GM12875 (cell line): ENCODE measurements at regions not wholly inside any gene's neighbourhood (a gene's known extent, or its start where the extent isn't known, plus 50 kb on each side); places are given as distances from the start of the nearest gene placed in this dataset.

ENCODE experiments used
- H3K4me3 ChIP-seq: one replicate; pipeline ENCODE4 v1.5.1; 2011; ENCODE audit warnings: low read depth, low read length, control low read depth
- TF ChIP-seq, protein P1 (sequence below): IDR thresholded peaks from 2 replicates; pipeline ENCODE4 v1.5.1; 2011; ENCODE audit warnings: low read depth, mild to moderate bottlenecking, control low read depth, inconsistent platforms, low read length, moderate library complexity, borderline replicate concordance; ENCODE audit not compliant: insufficient read depth

DNA sequence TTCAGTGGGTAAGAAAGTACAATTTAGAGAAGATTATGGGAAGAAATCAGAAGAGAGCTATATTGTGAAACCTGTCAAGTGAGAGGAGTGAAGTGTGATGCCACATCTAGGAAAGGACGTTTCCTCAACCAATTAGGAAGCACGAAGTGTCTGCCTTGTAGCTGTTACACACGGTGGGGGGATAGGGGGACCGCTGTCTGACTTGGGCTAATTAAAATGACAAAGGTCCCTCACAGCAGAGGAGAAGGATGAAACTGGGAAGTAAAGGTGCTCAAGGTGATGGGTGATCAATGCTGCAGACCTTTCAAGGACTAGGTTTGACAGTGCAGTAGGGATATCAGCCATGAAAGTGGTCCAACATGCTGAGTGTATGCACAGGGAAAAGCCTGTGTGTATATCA is 181.1 kb upstream of the PRSS16 start:
- TF ChIP-seq, protein P1, sequence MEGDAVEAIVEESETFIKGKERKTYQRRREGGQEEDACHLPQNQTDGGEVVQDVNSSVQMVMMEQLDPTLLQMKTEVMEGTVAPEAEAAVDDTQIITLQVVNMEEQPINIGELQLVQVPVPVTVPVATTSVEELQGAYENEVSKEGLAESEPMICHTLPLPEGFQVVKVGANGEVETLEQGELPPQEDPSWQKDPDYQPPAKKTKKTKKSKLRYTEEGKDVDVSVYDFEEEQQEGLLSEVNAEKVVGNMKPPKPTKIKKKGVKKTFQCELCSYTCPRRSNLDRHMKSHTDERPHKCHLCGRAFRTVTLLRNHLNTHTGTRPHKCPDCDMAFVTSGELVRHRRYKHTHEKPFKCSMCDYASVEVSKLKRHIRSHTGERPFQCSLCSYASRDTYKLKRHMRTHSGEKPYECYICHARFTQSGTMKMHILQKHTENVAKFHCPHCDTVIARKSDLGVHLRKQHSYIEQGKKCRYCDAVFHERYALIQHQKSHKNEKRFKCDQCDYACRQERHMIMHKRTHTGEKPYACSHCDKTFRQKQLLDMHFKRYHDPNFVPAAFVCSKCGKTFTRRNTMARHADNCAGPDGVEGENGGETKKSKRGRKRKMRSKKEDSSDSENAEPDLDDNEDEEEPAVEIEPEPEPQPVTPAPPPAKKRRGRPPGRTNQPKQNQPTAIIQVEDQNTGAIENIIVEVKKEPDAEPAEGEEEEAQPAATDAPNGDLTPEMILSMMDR = no peak
- H3K4me3 ChIP-seq = no peak overlapping the region

DNA sequence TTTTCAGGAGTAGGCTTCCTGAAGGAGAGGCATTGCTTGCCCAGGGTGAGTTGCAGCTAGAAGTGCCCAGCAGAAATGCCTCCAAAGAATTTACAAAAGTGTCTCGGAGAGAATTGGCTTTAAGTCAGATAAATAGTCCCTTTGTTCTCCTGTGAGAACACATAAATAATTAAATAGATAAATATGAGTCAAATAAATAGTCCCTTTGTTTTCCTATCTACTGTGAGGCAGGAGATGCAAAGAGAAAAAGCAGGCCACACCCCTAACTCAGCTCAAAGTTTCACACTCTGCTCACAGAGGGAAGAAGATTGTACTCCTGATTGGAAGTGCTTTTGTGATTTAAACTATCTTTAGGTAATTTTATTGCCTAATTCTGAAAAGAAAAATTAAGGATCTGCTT is 180.7 kb upstream of the PRSS16 start:
- no peak overlapping the region for H3K4me3 ChIP-seq
- TF ChIP-seq, protein P1 = no peak

DNA sequence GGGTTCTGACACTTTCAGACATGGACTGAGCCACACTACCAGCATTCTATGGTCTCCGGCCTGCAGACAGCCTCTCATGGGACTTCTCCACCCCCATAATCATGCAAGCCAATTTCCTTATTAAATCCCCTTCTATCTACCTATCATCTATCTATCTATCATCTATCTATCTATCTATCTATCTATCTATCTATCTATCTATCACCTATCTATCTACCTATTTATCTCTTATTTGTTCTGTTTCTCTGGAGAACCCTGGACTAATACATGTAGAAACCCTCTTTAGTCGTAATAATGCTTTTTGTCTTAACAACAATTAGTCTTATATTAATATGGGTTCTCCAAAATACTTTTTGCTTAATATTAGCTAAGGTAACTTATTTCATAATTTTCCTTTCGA is 174.1 kb upstream of the PRSS16 start:
- TF ChIP-seq, protein P1 = no peak
- H3K4me3 ChIP-seq = no peak overlapping the region

DNA sequence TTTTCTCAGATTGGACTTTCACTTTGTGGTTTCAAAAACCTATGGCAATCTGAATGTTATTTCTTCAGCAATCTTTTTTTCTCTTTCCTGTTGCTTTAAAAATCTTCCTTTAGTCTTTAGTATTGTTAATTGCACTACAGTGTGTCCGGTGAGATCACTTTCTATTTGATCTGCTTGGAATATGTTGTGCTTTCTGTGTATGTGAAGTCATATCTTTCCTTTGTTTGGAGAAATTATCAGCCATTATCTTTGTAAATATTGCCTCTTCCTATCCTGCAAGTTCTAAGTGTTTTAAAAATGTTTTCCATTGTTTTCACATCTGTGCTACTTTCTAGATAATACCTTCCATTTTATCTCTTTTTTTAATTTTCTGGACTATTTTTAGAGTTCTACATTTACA is 171.4 kb upstream of the PRSS16 start:
- TF ChIP-seq, protein P1 = no peak
- H3K4me3 ChIP-seq = no peak overlapping the region

DNA sequence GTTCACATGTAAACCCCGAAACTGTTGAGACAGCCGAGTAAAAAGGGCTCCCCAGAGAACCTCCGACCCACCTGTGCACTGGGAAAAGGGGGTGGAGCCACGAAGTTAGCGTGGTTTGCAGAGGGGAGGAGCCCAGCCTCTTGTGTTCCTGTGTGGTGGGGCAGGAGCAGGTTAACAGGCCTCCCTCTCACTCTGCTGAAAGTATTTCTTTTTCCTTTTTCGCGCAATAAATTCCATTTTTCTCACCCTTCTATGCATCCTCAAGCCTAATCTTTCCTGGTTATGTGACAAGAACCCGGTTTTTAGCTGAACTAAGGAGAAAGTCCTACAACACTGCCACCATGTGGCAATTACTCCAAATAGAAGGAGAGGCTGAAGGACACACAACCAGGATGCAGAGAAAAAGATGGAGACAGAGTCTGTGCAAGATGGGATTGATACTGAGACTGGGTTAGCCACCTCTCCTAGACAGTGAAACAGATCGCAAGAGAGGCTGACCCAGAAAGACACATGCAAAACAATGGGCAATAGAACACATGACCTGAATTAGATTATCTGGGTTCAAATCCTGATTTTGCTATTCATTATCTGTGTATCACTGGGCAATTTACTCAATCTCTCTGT is 168.7 kb upstream of the PRSS16 start:
- TF ChIP-seq, protein P1 = peak; percentile 39; the same call in 1 of the 2 replicates
- H3K4me3 ChIP-seq = peak overlapping the region; percentile 8

DNA sequence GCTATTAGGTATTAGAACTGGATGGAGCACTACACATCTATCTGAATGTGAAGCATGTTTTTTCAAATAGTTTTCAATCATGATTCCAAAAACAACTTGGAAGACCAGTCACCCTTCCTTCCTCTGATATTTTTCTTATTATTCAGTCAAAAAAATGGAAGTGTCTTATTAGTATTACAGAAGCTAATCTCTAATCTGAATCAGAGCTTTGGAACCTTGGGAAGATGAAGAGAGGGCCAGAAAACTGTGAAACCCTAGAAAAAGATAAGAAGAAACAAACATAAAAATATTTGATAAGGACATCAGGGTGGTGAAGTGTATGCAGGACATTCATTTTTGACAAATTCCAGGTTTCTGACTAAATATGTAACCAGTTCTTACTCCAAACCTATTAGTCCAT is 166.3 kb upstream of the PRSS16 start:
- TF ChIP-seq, protein P1 = no peak
- no peak overlapping the region for H3K4me3 ChIP-seq

DNA sequence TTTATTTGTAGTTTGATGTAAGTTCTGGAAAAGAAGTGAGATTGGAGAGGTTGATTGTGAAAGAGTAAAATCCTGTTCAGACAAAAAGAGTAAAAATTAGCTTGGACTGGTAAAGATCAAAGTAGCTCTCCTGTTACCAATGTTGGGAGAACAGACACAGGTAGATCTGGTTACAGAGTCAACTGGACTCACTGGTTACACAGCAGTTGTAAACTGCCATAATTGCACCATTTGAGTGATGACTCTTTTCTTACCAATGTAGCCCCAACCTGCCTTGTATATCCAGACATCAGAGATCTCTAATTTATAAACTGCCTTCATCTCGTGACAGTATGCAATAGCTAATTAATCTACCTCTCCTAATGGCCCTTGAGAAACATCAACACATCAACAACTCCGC is 165.6 kb upstream of the PRSS16 start:
- no peak overlapping the region for H3K4me3 ChIP-seq
- TF ChIP-seq, protein P1 = no peak
